H1 (cell line): ENCODE measurements at regions not wholly inside any gene's neighbourhood (a gene's known extent, or its start where the extent isn't known, plus 50 kb on each side); places are given as distances from the start of the nearest gene placed in this dataset.

ENCODE experiments used
- CTCF ChIA-PET: fragments of 300-600 bp; sonication (Branson Sonifier 250); formaldehyde crosslinking; loops from one replicate; lab custom pipeline; 2021; ENCODE audit not compliant: partially characterized antibody; lab: Charles Lee
- POLR2A ChIA-PET: fragments of 300-600 bp; sonication (Branson Sonifier 250); formaldehyde crosslinking; loops from one replicate; lab custom pipeline; 2021; ENCODE audit warnings: inconsistent platforms; ENCODE audit not compliant: partially characterized antibody; lab: Charles Lee
- DNase-seq, 2 experiments: peaks; one replicate each; pipeline versions ENCODE4 v3.0.0 to v3.0.0-alpha.2; 2010 to 2022; ENCODE audit warnings: low spot score in 2 of 2, low read depth in 1 of 2, mixed read lengths in 1 of 2
- FAIRE-seq: peaks from 2 replicates; lab custom pipeline; 2011; peaks lifted over from hg19 to GRCh38; lab: Jason Lieb, UNC
- H2AFZ ChIP-seq: 2 replicates; pipeline ENCODE4 v1.8.1; 2012; ENCODE audit warnings: low read length, inconsistent platforms
- H2AK5ac ChIP-seq: 2 replicates; pipeline ENCODE4 v1.6.1; 2013; ENCODE audit warnings: low read depth, low read length
- H2BK120ac ChIP-seq: replicated peaks from 2 replicates; pipeline ENCODE3; 2013; ENCODE audit warnings: low read depth, low read length, inconsistent platforms
- H2BK12ac ChIP-seq: 2 replicates; pipeline ENCODE4 v1.6.1; 2013; ENCODE audit warnings: low read depth, low read length
- H2BK15ac ChIP-seq: 2 replicates; pipeline ENCODE4 v1.6.1; 2013; ENCODE audit warnings: low read length
- H2BK20ac ChIP-seq: 2 replicates; pipeline ENCODE4 v1.6.1; 2013; ENCODE audit warnings: low read length
- H2BK5ac ChIP-seq: 2 replicates; pipeline ENCODE4 v1.6.1; 2013; ENCODE audit warnings: low read depth, low read length
- H3K14ac ChIP-seq: 2 replicates; pipeline ENCODE4 v1.6.1; 2013; ENCODE audit warnings: inconsistent platforms; ENCODE audit not compliant: insufficient read length
- H3K18ac ChIP-seq: 2 replicates; pipeline ENCODE4 v1.6.1; 2013; ENCODE audit warnings: low read length; ENCODE audit errors: extremely low read depth
- H3K23ac ChIP-seq: 2 replicates; pipeline ENCODE4 v1.6.1; 2013; ENCODE audit warnings: inconsistent platforms; ENCODE audit not compliant: insufficient read length
- H3K23me2 ChIP-seq: 2 replicates; pipeline ENCODE4 v1.6.1; 2013; ENCODE audit warnings: low read depth, low read length
- H3K27ac ChIP-seq: 2 replicates; pipeline ENCODE4 v1.6.1; 2011; ENCODE audit warnings: low read depth, low read length, inconsistent platforms
- H3K27me3 ChIP-seq, 4 experiments: replicated peaks in 1 of 4; 1 replicate in 1 of 4; 2 replicates in 3 of 4; pipeline versions ENCODE4 v1.6.1 to v1.8.1; 2011 to 2013; ENCODE audit warnings: low read length in 3 of 4, mild to moderate bottlenecking in 3 of 4, inconsistent platforms in 2 of 4, mixed read lengths in 2 of 4, moderate library complexity in 1 of 4; ENCODE audit not compliant: control insufficient read depth in 3 of 4, insufficient read depth in 3 of 4; ENCODE audit errors: extremely low read depth in 1 of 4
- H3K36me3 ChIP-seq, 4 experiments: 2 replicates each; pipeline versions ENCODE4 v1.6.1 to v1.8.1; 2011 to 2013; ENCODE audit warnings: mild to moderate bottlenecking in 4 of 4, low read length in 3 of 4, moderate library complexity in 2 of 4, control low read depth in 1 of 4, inconsistent platforms in 1 of 4; ENCODE audit not compliant: insufficient read depth in 4 of 4, control insufficient read depth in 2 of 4
- H3K4ac ChIP-seq: replicated peaks from 2 replicates; pipeline ENCODE3; 2013; ENCODE audit warnings: low read length, low read depth, mixed read lengths, inconsistent platforms; ENCODE audit not compliant: insufficient read length
- H3K4me1 ChIP-seq, 4 experiments: replicated peaks in 1 of 4; 1 replicate in 1 of 4; 2 replicates in 3 of 4; pipeline versions ENCODE4 v1.6.1 to v1.8.1; 2011 to 2013; ENCODE audit warnings: low read length in 3 of 4, inconsistent platforms in 2 of 4, mixed read lengths in 1 of 4; ENCODE audit not compliant: insufficient read depth in 4 of 4, control insufficient read depth in 3 of 4
- H3K4me2 ChIP-seq, 2 experiments: 2 replicates each; pipeline versions ENCODE4 v1.6.1 to v1.8.1; 2011 to 2013; ENCODE audit warnings: low read depth in 2 of 2, low read length in 2 of 2, control low read depth in 1 of 2, inconsistent platforms in 1 of 2, mild to moderate bottlenecking in 1 of 2; ENCODE audit not compliant: insufficient read depth in 1 of 2
- H3K4me3 ChIP-seq, 4 experiments: fragments of 200-600, 300-600 bp in 1 of 4; sonication (generic), shearing (Covaris generic), sonication (Bioruptor Twin) in 1 of 4; 2 replicates each; pipeline versions ENCODE4 v1.5.1 to v1.8.1; 2011 to 2016; ENCODE audit warnings: low read length in 4 of 4, low read depth in 3 of 4, control low read depth in 2 of 4, inconsistent platforms in 2 of 4, mild to moderate bottlenecking in 2 of 4, mixed read lengths in 1 of 4, moderate library complexity in 1 of 4; ENCODE audit not compliant: insufficient read depth in 2 of 4; ENCODE audit errors: extremely low read depth in 1 of 4
- H3K56ac ChIP-seq: replicated peaks from 2 replicates; pipeline ENCODE3; 2013; ENCODE audit warnings: low read depth, mild to moderate bottlenecking, mixed read lengths, low read length, inconsistent platforms; ENCODE audit not compliant: insufficient read length
- H3K79me1 ChIP-seq: 2 replicates; pipeline ENCODE4 v1.6.1; 2013; ENCODE audit warnings: low read depth, low read length, control low read depth
- H3K79me2 ChIP-seq, 2 experiments: 2 replicates each; pipeline versions ENCODE4 v1.6.1 to v1.8.1; 2012 to 2013; ENCODE audit warnings: low read length in 2 of 2, mild to moderate bottlenecking in 2 of 2, inconsistent platforms in 1 of 2; ENCODE audit not compliant: insufficient read depth in 2 of 2, control insufficient read depth in 1 of 2
- H3K9ac ChIP-seq, 4 experiments: replicated peaks in 1 of 4; 1 replicate in 1 of 4; 2 replicates in 3 of 4; pipeline versions ENCODE4 v1.6.1 to v1.8.1; 2011 to 2013; ENCODE audit warnings: low read depth in 3 of 4, low read length in 3 of 4, control low read depth in 2 of 4, mild to moderate bottlenecking in 2 of 4, moderate library complexity in 2 of 4, inconsistent platforms in 1 of 4; ENCODE audit errors: extremely low read depth in 1 of 4
- H3K9me3 ChIP-seq, 2 experiments: 2 replicates each; pipeline versions ENCODE4 v1.6.1 to v1.8.1; 2012 to 2013; ENCODE audit warnings: mild to moderate bottlenecking in 2 of 2, moderate library complexity in 2 of 2, control low read depth in 1 of 2, inconsistent platforms in 1 of 2, low read depth in 1 of 2, low read length in 1 of 2, mixed read lengths in 1 of 2; ENCODE audit not compliant: insufficient read depth in 2 of 2
- H4K20me1 ChIP-seq, 2 experiments: replicated peaks in 1 of 2; 2 replicates each; pipeline versions ENCODE3 to v1.8.1; 2011 to 2013; ENCODE audit warnings: inconsistent platforms in 2 of 2, low read length in 2 of 2, mild to moderate bottlenecking in 1 of 2; ENCODE audit not compliant: insufficient read depth in 2 of 2, control insufficient read depth in 1 of 2
- H4K5ac ChIP-seq: 2 replicates; pipeline ENCODE4 v1.6.1; 2013; ENCODE audit warnings: low read length, low read depth, mixed read lengths, inconsistent platforms; ENCODE audit not compliant: insufficient read length
- H4K8ac ChIP-seq: 2 replicates; pipeline ENCODE4 v1.8.0; 2013; ENCODE audit warnings: mild to moderate bottlenecking, moderate library complexity, low read length, inconsistent platforms; ENCODE audit not compliant: insufficient read depth; ENCODE audit errors: extremely low read depth
- H4K91ac ChIP-seq: replicated peaks from 2 replicates; pipeline ENCODE3; 2013; ENCODE audit warnings: low read length, mixed read lengths, inconsistent platforms; ENCODE audit not compliant: insufficient read length
- CBX8 ChIP-seq: fragments of 300-800, 300-1000 bp; sonication (generic); IDR thresholded peaks from 2 replicates; pipeline ENCODE4 v1.7.1; 2016; ENCODE audit warnings: low read depth, low read length, borderline replicate concordance
- USF2 ChIP-seq: IDR thresholded peaks from 2 replicates; pipeline ENCODE4 v1.6.1; 2011; ENCODE audit warnings: low read length, improper control_type of control experiment
- WGBS, 2 experiments: shearing (Covaris generic) in 1 of 2; methylation state at CpG; one replicate each; pipeline versions ENCODE4 v1.1.6 to v1.1.7; 2013 to 2015; ENCODE audit warnings: low lambda C conversion rate in 2 of 2, mixed read lengths in 2 of 2, inconsistent platforms in 1 of 2, low coverage in 1 of 2, missing lambda C conversion rate in 1 of 2; ENCODE audit not compliant: insufficient replicate concordance in 2 of 2, insufficient coverage in 1 of 2, insufficient read length in 1 of 2; ENCODE audit errors: extremely low coverage in 1 of 2, missing lambda C conversion rate in 1 of 2; 5-methylcytosine and 5-hydroxymethylcytosine counted together

GRCh38 chr6:40159865-40160264, 225.6 kb upstream of the MOCS1 start:
- Histone ChIP-seq H3K79me2 (no peaks in the 10 kb centered on the region), H3K27ac (no peak overlapping the region), H3K36me3 (no peaks in the 10 kb centered on the region), H3K9me3 (no peaks in the 10 kb centered on the region)
- POLR2A ChIA-PET, result no interaction called here
- no peak for TF ChIP-seq CBX8
- no peak for TF ChIP-seq USF2
- TF ChIP-seq, all 59 proteins: peak for 0
- Histone ChIP-seq H3K23ac (no peak overlapping the region), H3K79me1 (no peaks in the 10 kb centered on the region), H3K4me2 (no peak overlapping the region), H3K4me3 (no peak overlapping the region), H4K91ac (no peak overlapping the region), H3K27me3 (no peaks in the 10 kb centered on the region), H4K5ac (no peak overlapping the region), H3K14ac (no peak overlapping the region), H2BK12ac (no peak overlapping the region), H2BK120ac (no peak overlapping the region), H4K20me1 (no peaks in the 10 kb centered on the region), H2AFZ (no peak overlapping the region), H3K56ac (no peak overlapping the region), H2BK20ac (no peak overlapping the region), H3K9ac (no peak overlapping the region), H4K8ac (no peak overlapping the region), H3K23me2 (no peaks in the 10 kb centered on the region; the same call in 1 of the 2 replicates), H3K4me1 (peaks cover 0 to 3% (median 2%) of the 10 kb centered on the region in 4 experiments; a peak in 2 of 7 replicates), H2BK5ac (no peak overlapping the region), H3K4ac (no peak overlapping the region), H2AK5ac (no peak overlapping the region), H3K18ac (no peak overlapping the region), H2BK15ac (no peak overlapping the region)
- CTCF ChIA-PET, result interaction anchor here (0.9 kb wide), 1 partner anchor 24 kb away, joined by 3 read pairs; no protein-coding TSS in a partner anchor
- 84% methylated on average over 2 of the region's 2 CpGs; no CpG with 5 or more reads in 1 of the 2 experiments for WGBS, 2 experiments
- no peak for DNase-seq
- FAIRE-seq, result no peak
